ENCODE measurements at regions not wholly inside any gene's neighbourhood (a gene's known extent, or its start where the extent isn't known, plus 50 kb on each side); places are given as distances from the start of the nearest gene placed in this dataset.

- no peak for DNase-seq
These were observed 262.0 kb upstream of the TSHZ3 start for GRCh38 chr19:31611046-31611877.

- DNase-seq = no peak
These were observed 263.6 kb upstream of the TSHZ3 start for GRCh38 chr19:31612873-31613272.

GRCh38 chr19:31613683-31614219 lies 264.5 kb upstream of the TSHZ3 start:
- no peak for DNase-seq

- DNase-seq = no peak
These were observed 266.8 kb upstream of the TSHZ3 start for GRCh38 chr19:31616031-31616430.

- DNase-seq = no peak
These were observed 267.9 kb upstream of the TSHZ3 start for GRCh38 chr19:31617010-31617585.

GRCh38 chr19:31625056-31625455 lies 275.8 kb upstream of the TSHZ3 start:
- no peak for DNase-seq

GRCh38 chr19:31625575-31625974 lies 276.3 kb upstream of the TSHZ3 start:
- DNase-seq = no peak

GRCh38 chr19:31626941-31627340 lies 277.7 kb upstream of the TSHZ3 start:
- no peak for DNase-seq

GRCh38 chr19:31627620-31628365 lies 278.6 kb upstream of the TSHZ3 start:
- DNase-seq = no peak

- DNase-seq = no peak
These were observed 280.5 kb upstream of the TSHZ3 start for GRCh38 chr19:31629579-31630363.

- DNase-seq = no peak
These were observed 283.8 kb upstream of the TSHZ3 start for GRCh38 chr19:31633014-31633413.

GRCh38 chr19:31639306-31639705 lies 290.1 kb upstream of the TSHZ3 start:
- no peak for DNase-seq

- DNase-seq = no peak
These were observed 292.4 kb upstream of the TSHZ3 start for GRCh38 chr19:31641591-31641990.

GRCh38 chr19:31648347-31648746 lies 299.1 kb upstream of the TSHZ3 start:
- DNase-seq = no peak

- DNase-seq = no peak
These were observed 307.3 kb upstream of the TSHZ3 start for GRCh38 chr19:31656507-31656906.

- no peak for DNase-seq
These were observed 310.0 kb upstream of the TSHZ3 start for GRCh38 chr19:31658993-31659896.

GRCh38 chr19:31659897-31660210 lies 310.6 kb upstream of the TSHZ3 start:
- DNase-seq = no peak

- no peak for DNase-seq
These were observed 314.9 kb upstream of the TSHZ3 start for GRCh38 chr19:31664096-31664495.

GRCh38 chr19:31664997-31665396 lies 315.8 kb upstream of the TSHZ3 start:
- no peak for DNase-seq

- DNase-seq = no peak
These were observed 316.9 kb upstream of the TSHZ3 start for GRCh38 chr19:31666126-31666525.

GRCh38 chr19:31667106-31667505 lies 317.9 kb upstream of the TSHZ3 start:
- no peak for DNase-seq

- DNase-seq = no peak
These were observed 319.7 kb upstream of the TSHZ3 start for GRCh38 chr19:31668921-31669320.

Measured in activated CD8-positive, alpha-beta memory T cell treated with anti-CD3 and anti-CD28 coated beads for 24 hours (primary cell).